ENCODE measurements at regions not wholly inside any gene's neighbourhood (a gene's known extent, or its start where the extent isn't known, plus 50 kb on each side); places are given as distances from the start of the nearest gene placed in this dataset.

- TF ChIP-seq, protein P1, sequence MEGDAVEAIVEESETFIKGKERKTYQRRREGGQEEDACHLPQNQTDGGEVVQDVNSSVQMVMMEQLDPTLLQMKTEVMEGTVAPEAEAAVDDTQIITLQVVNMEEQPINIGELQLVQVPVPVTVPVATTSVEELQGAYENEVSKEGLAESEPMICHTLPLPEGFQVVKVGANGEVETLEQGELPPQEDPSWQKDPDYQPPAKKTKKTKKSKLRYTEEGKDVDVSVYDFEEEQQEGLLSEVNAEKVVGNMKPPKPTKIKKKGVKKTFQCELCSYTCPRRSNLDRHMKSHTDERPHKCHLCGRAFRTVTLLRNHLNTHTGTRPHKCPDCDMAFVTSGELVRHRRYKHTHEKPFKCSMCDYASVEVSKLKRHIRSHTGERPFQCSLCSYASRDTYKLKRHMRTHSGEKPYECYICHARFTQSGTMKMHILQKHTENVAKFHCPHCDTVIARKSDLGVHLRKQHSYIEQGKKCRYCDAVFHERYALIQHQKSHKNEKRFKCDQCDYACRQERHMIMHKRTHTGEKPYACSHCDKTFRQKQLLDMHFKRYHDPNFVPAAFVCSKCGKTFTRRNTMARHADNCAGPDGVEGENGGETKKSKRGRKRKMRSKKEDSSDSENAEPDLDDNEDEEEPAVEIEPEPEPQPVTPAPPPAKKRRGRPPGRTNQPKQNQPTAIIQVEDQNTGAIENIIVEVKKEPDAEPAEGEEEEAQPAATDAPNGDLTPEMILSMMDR (conservative IDR thresholded peaks at IDR 0.05) = no peak
- no peak for TF ChIP-seq ZFX (IDR thresholded peaks at IDR 0.05)
Observed at GRCh38 chrX:138082251-138082650, 516.3 kb downstream of the ZIC3 start.

Measured in C4-2B (cell line).